HG03469 (cell line): ENCODE measurements at regions not wholly inside any gene's neighbourhood (a gene's known extent, or its start where the extent isn't known, plus 50 kb on each side); places are given as distances from the start of the nearest gene placed in this dataset.

Experiments
- ATAC-seq: cut with Tn5 transposase; IDR thresholded peaks from one replicate; pipeline ENCODE4 v1.9.1; 2021; ENCODE audit warnings: mild to moderate bottlenecking, moderate library complexity, moderate number of reproducible peaks; ENCODE audit not compliant: unreplicated experiment

GRCh38 chr4:124018383-124019317, 622.1 kb downstream of the SPRY1 start:
- ATAC-seq, result peak; percentile 99

GRCh38 chr4:124019749-124020549, 623.4 kb downstream of the SPRY1 start:
- ATAC-seq, result no peak

- ATAC-seq, result no peak
These were observed 628.4 kb downstream of the SPRY1 start for GRCh38 chr4:124025000-124025399.

- ATAC-seq, result no peak
These were observed 628.8 kb downstream of the SPRY1 start for GRCh38 chr4:124025428-124025827.

GRCh38 chr4:124028182-124028581, 631.6 kb downstream of the SPRY1 start:
- no peak for ATAC-seq

- ATAC-seq, result no peak
These were observed 633.6 kb downstream of the SPRY1 start for GRCh38 chr4:124030147-124030546.

GRCh38 chr4:124032035-124032434, 635.4 kb downstream of the SPRY1 start:
- no peak for ATAC-seq

GRCh38 chr4:124035364-124036041, 638.9 kb downstream of the SPRY1 start:
- no peak for ATAC-seq

- ATAC-seq, result no peak
These were observed 640.6 kb downstream of the SPRY1 start for GRCh38 chr4:124037236-124037635.

- no peak for ATAC-seq
These were observed 647.7 kb downstream of the SPRY1 start for GRCh38 chr4:124044330-124044729.

- no peak for ATAC-seq
These were observed 648.3 kb downstream of the SPRY1 start for GRCh38 chr4:124044867-124045266.

- ATAC-seq, result no peak
These were observed 649.6 kb downstream of the SPRY1 start for GRCh38 chr4:124046190-124046589.

- no peak for ATAC-seq
These were observed 657.4 kb downstream of the SPRY1 start for GRCh38 chr4:124053872-124054538.

GRCh38 chr4:124055336-124055735, 657.2 kb downstream of the ANKRD50 start:
- ATAC-seq, result no peak

- no peak for ATAC-seq
These were observed 656.6 kb downstream of the ANKRD50 start for GRCh38 chr4:124055896-124056295.

- peak; percentile 57 for ATAC-seq
These were observed 652.1 kb downstream of the ANKRD50 start for GRCh38 chr4:124060261-124060918.

GRCh38 chr4:124061413-124061812, 651.1 kb downstream of the ANKRD50 start:
- no peak for ATAC-seq

- ATAC-seq, result no peak
These were observed 647.1 kb downstream of the ANKRD50 start for GRCh38 chr4:124065422-124065821.

GRCh38 chr4:124065936-124066335, 646.6 kb downstream of the ANKRD50 start:
- no peak for ATAC-seq

- no peak for ATAC-seq
These were observed 645.9 kb downstream of the ANKRD50 start for GRCh38 chr4:124066595-124066994.
